ENCODE measurements at regions not wholly inside any gene's neighbourhood (a gene's known extent, or its start where the extent isn't known, plus 50 kb on each side); places are given as distances from the start of the nearest gene placed in this dataset.

- TF ChIP-seq CTCF (conservative IDR thresholded peaks at IDR 0.05 in 1 of 2, IDR thresholded peaks at IDR 0.05 in 1 of 2; ENCODE audit: low read depth in 1 of 2, low read length in 2 of 2) (no peak), EZH2 (IDR thresholded peaks at IDR 0.05; ENCODE audit: low read length, missing control alignments) (no peak)
Observed at GRCh38 chr10:90032519-90032918, 331.1 kb downstream of the KIF20B start.

Data from fibroblast of lung (primary cell).